ENCODE measurements at regions not wholly inside any gene's neighbourhood (a gene's known extent, or its start where the extent isn't known, plus 50 kb on each side); places are given as distances from the start of the nearest gene placed in this dataset.
"Not testable (repeated sequence)": the region's sequence is repeated elsewhere in the genome, so short reads cannot be mapped to it uniquely, and the experiment has no call there.

DNA sequence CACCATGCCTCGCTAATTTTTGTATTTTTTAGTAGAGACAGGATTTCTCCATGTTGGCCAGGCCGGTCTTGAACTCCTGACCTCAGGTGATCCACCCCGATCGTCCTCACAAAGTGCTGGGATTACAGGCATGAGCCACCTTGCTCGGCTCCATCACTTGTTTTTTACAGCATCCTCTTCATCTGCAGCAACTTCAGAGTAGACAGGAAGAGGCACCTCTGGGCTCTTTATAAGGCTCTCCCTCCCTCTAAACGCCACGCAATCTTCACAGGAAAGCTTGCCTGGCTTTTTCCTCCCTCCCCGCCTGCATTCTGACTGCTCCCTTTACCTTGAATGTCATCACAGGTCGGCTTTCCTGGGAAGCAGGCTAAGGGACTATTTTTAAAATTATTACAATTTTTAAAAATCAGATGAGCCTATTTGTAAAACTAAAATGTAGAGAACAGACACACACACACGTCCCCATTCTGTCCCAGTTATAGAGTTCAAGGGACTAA, 111.5 kb upstream of the LDB2 start:
- H3K4me3 ChIP-seq (ENCODE audit: low read depth, low read length), result no peak overlapping the region
- DNase-seq (ENCODE audit: low read depth), result no peak
- TF ChIP-seq MAX (IDR thresholded peaks at IDR 0.05; ENCODE audit: low read depth, low read length), result no peak
- no peak for TF ChIP-seq POLR2A (IDR thresholded peaks at IDR 0.05; ENCODE audit: extremely low read depth, insufficient read length)
- TF ChIP-seq MYC (IDR thresholded peaks at IDR 0.05; ENCODE audit: low read depth, low read length), result no peak
- no peak for TF ChIP-seq CTCF (IDR thresholded peaks at IDR 0.05; ENCODE audit: low read depth, low read length)

DNA sequence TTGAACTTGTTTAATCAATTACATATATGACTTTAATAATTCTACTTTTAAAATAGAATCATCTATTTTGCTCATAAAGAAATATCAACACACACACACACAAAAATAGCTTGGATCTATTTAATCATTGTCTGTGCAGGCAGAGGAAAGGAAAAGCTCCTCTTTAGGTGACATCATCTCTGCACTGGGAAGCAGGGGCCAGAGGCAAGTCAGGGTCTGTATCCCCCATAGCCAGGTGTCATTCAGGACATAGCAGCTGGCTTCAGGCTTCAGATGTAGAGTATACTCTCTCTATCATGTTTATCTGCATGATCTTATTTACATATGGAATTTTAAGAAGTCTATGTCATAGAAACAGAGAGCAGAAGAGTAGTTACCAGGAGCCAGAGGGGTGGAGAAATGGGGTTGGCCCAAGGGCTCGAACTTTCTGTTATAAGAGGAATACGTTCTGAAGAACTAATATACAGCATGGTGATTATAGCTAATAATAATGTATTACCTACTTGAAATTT, 110.4 kb upstream of the LDB2 start:
- TF ChIP-seq POLR2A (IDR thresholded peaks at IDR 0.05; ENCODE audit: extremely low read depth, insufficient read length), result no peak
- no peak for TF ChIP-seq CTCF (IDR thresholded peaks at IDR 0.05; ENCODE audit: low read depth, low read length)
- TF ChIP-seq MAX (IDR thresholded peaks at IDR 0.05; ENCODE audit: low read depth, low read length), result no peak
- TF ChIP-seq MYC (IDR thresholded peaks at IDR 0.05; ENCODE audit: low read depth, low read length), result no peak
- no peak for DNase-seq (ENCODE audit: low read depth)
- no peak overlapping the region for H3K4me3 ChIP-seq (ENCODE audit: low read depth, low read length)

DNA sequence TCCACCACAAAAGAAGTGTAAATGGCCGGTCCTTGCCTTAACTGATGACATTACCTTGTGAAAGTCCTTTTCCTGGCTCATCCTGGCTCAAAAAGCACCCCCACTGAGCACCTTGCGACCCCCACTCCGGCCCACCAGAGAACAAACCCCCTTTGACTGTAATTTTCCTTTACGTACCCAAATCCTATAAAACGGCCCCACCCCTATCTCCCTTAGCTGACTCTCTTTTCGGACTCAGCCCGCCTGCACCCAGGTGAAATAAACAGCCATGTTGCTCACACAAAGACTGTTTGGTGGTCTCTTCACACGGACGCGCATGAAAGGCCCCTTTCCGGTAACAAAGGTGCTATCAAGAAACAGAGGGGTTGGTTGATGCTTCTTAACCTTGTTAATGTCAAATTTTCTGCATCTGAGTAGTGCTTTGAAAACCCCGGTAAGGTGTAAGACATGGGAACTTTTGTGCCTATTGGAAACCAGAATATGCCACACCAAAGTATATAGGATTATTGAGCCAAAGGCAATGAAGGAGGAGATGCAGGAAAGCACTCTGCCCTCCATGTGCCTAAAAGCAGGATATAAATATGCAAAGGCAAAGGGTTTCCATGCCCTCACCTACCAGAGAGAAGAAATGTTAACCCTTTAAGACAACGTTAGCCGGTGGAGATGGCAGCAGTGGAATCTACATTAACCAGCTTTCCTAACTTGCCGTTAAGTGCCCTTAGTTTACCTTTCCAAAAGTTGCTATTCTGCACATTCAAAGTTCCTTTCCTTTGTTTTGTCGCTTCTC, 105.4 kb upstream of the LDB2 start:
- not testable (repeated sequence) for H3K4me3 ChIP-seq (ENCODE audit: low read depth, low read length); DNase-seq (ENCODE audit: low read depth)

GRCh38 chr4:16995451-16995850, 97.0 kb upstream of the LDB2 start:
- H3K4me3 ChIP-seq (ENCODE audit: low read depth, low read length), result no peak overlapping the region
- no peak for TF ChIP-seq CTCF (IDR thresholded peaks at IDR 0.05; ENCODE audit: low read depth, low read length)
- TF ChIP-seq MAX (IDR thresholded peaks at IDR 0.05; ENCODE audit: low read depth, low read length), result no peak
- TF ChIP-seq POLR2A (IDR thresholded peaks at IDR 0.05; ENCODE audit: extremely low read depth, insufficient read length), result no peak
- no peak for TF ChIP-seq MYC (IDR thresholded peaks at IDR 0.05; ENCODE audit: low read depth, low read length)
- DNase-seq (ENCODE audit: low read depth), result no peak

DNA sequence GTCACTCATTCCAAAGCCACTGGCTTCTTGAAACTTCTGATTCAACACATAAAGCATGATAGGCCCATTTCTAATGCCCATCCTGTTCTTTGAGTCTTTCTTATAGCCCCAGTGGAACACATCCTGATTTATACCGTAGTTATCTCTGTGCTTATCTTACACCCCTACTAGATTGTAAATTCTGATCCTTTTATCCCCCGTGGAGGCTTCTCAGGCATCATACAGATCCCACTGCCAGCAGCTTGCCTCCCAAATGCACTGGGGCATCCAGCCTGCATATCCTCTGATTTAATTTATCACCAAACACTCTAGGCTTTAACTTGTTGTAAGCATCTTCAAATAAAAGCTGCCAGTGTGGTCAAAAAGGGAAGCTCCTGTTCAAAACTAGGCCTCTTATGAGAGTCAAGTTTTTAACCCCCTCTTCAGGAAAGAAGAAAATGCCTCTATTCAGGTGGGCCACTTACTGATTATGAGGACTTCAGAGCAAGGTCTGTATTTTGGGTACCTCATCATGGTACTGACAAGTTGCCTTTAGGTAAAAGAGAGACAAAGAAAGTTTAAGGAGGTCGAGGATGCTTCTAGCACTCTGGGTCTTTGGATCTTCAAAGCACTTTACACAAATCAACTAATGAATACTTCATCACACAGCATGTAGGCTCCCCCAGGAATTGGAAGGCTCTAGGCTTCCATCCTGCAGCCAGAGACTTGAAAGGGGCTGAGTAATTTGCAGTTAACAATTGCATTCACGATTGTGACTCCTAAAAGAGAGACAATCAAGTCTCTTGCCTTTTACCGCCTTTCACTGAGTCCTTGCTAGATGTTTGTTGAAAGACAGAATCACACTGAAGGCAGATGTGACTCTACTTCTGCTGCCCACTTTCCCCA, 95.8 kb upstream of the LDB2 start:
- no peak for TF ChIP-seq MAX (IDR thresholded peaks at IDR 0.05; ENCODE audit: low read depth, low read length)
- no peak overlapping the region for H3K4me3 ChIP-seq (ENCODE audit: low read depth, low read length)
- DNase-seq (ENCODE audit: low read depth), result no peak

- H3K4me3 ChIP-seq (ENCODE audit: low read depth, low read length), result no peak overlapping the region
- DNase-seq (ENCODE audit: low read depth), result no peak
- TF ChIP-seq MAX (IDR thresholded peaks at IDR 0.05; ENCODE audit: low read depth, low read length), result no peak
- TF ChIP-seq CTCF (IDR thresholded peaks at IDR 0.05; ENCODE audit: low read depth, low read length), result no peak
- no peak for TF ChIP-seq MYC (IDR thresholded peaks at IDR 0.05; ENCODE audit: low read depth, low read length)
- no peak for TF ChIP-seq POLR2A (IDR thresholded peaks at IDR 0.05; ENCODE audit: extremely low read depth, insufficient read length)
These were observed 94.3 kb upstream of the LDB2 start for GRCh38 chr4:16992566-16993225.
